B cell (primary cell): ENCODE measurements at regions not wholly inside any gene's neighbourhood (a gene's known extent, or its start where the extent isn't known, plus 50 kb on each side); places are given as distances from the start of the nearest gene placed in this dataset.

Source experiments
- ATAC-seq: fragments of 200-7000 bp; cut with Tn5 transposase; one replicate; pipeline ENCODE4 v1.10.0; 2021; ENCODE audit warnings: low read depth, mild to moderate bottlenecking, moderate number of reproducible peaks, moderate library complexity
- CTCF ChIA-PET: fragments of 350-600 bp; sonication (Branson Sonifier 250); formaldehyde crosslinking; loops from one replicate; lab custom pipeline; 2021; ENCODE audit warnings: antibody characterized with exemption, inconsistent platforms; lab: Charles Lee
- POLR2A ChIA-PET: fragments of 350-600 bp; sonication (Branson Sonifier 250); formaldehyde crosslinking; loops from one replicate; lab custom pipeline; 2021; ENCODE audit warnings: antibody characterized with exemption; lab: Charles Lee
- DNase-seq: peaks from one replicate; pipeline ENCODE4 v3.0.0; 2013
- H2AFZ ChIP-seq: 2 replicates; pipeline ENCODE4 v1.6.1; 2012; ENCODE audit warnings: mild to moderate bottlenecking, low read depth, low read length; ENCODE audit not compliant: insufficient read depth, poor library complexity, severe bottlenecking
- H3K27ac ChIP-seq, 2 donors: 1 replicate in 1 of 2; 2 replicates in 1 of 2; pipeline ENCODE4 v1.5.1; 2012 to 2013; ENCODE audit warnings: low read length in 2 of 2, mild to moderate bottlenecking in 2 of 2, moderate library complexity in 1 of 2
- H3K27me3 ChIP-seq, 4 experiments: fragments of 200-600 bp in 1 of 4; sonication (generic) in 1 of 4; replicated peaks in 1 of 4; 1 replicate in 2 of 4; 2 replicates in 2 of 4; pipeline versions ENCODE4 v1.6.1 to v1.7.0; 2013 to 2016; ENCODE audit warnings: low read length in 3 of 4, mild to moderate bottlenecking in 2 of 4, mixed read lengths in 1 of 4, moderate library complexity in 1 of 4; ENCODE audit not compliant: insufficient read depth in 4 of 4, control insufficient read depth in 3 of 4; ENCODE audit errors: control extremely low read depth in 1 of 4
- H3K36me3 ChIP-seq, 2 experiments: replicated peaks in 1 of 2; 1 replicate in 1 of 2; 2 replicates in 1 of 2; pipeline versions ENCODE4 v1.6.1 to v1.7.1; 2013; ENCODE audit warnings: low read length in 1 of 2; ENCODE audit not compliant: insufficient read depth in 2 of 2, control insufficient read depth in 1 of 2; ENCODE audit errors: control extremely low read depth in 1 of 2, extremely low read depth in 1 of 2
- H3K4me1 ChIP-seq, 2 donors: fragments of 200-600 bp in 1 of 2; sonication (generic) in 1 of 2; 1 replicate in 1 of 2; 2 replicates in 1 of 2; pipeline versions ENCODE4 v1.5.1 to v1.6.1; 2013 to 2017; ENCODE audit warnings: low read length in 2 of 2; ENCODE audit not compliant: control insufficient read depth in 2 of 2, insufficient read depth in 2 of 2
- H3K4me2 ChIP-seq: replicated peaks from 2 replicates; pipeline ENCODE3; 2012; ENCODE audit warnings: mild to moderate bottlenecking, low read depth, low read length; ENCODE audit not compliant: poor library complexity, severe bottlenecking
- H3K4me3 ChIP-seq, 5 experiments: fragments of 200-600 bp in 1 of 5; sonication (generic) in 1 of 5; 1 replicate in 3 of 5; 2 replicates in 2 of 5; pipeline versions ENCODE4 v1.5.1 to v1.7.0; 2011 to 2016; ENCODE audit warnings: low read length in 4 of 5, mild to moderate bottlenecking in 4 of 5, low read depth in 2 of 5, control low read depth in 1 of 5, moderate library complexity in 1 of 5; ENCODE audit not compliant: insufficient read depth in 1 of 5; ENCODE audit errors: control extremely low read depth in 1 of 5, extremely low read depth in 1 of 5
- H3K79me2 ChIP-seq: fragments of 200-600 bp; sonication (generic); one replicate; pipeline ENCODE4 v1.6.0; 2016; ENCODE audit warnings: low read length; ENCODE audit not compliant: control insufficient read depth, insufficient read depth
- H3K9ac ChIP-seq: fragments of 200-600 bp; sonication (generic); 2 replicates; pipeline ENCODE4 v1.6.1; 2017; ENCODE audit warnings: mild to moderate bottlenecking, low read length, moderate library complexity
- H3K9me3 ChIP-seq, 3 donors: one replicate each; pipeline versions ENCODE4 v1.6.1 to v1.7.1; 2013; ENCODE audit warnings: low read length in 2 of 3; ENCODE audit not compliant: control insufficient read depth in 2 of 3, insufficient read depth in 1 of 3; ENCODE audit errors: control extremely low read depth in 1 of 3
- H4K20me1 ChIP-seq: 2 replicates; pipeline ENCODE4 v1.6.0; 2012; ENCODE audit warnings: mild to moderate bottlenecking, low read length; ENCODE audit not compliant: insufficient read depth, control insufficient read depth, poor library complexity, severe bottlenecking
- H3K27ac Mint-ChIP-seq: one replicate; pipeline ENCODE4 v1.8.0; 2021; ENCODE audit warnings: mixed read lengths
- H3K27me3 Mint-ChIP-seq: one replicate; pipeline ENCODE4 v1.8.0; 2021; ENCODE audit warnings: mixed read lengths
- H3K4me1 Mint-ChIP-seq: one replicate; pipeline ENCODE4 v1.8.0; 2021; ENCODE audit warnings: mixed read lengths
- H3K4me3 Mint-ChIP-seq: one replicate; pipeline ENCODE4 v1.8.0; 2021; ENCODE audit warnings: mixed read lengths
- H3K9me3 Mint-ChIP-seq: one replicate; pipeline ENCODE4 v1.8.0; 2022; ENCODE audit warnings: mixed read lengths; ENCODE audit not compliant: insufficient read depth
- CTCF ChIP-seq: fragments of 200-600 bp; IDR thresholded peaks from one replicate; pipeline ENCODE4 v1.8.0; 2022; ENCODE audit warnings: antibody characterized with exemption, mild to moderate bottlenecking
- EZH2 ChIP-seq: IDR thresholded peaks from 2 replicates; pipeline ENCODE4 v1.6.1; 2012; ENCODE audit warnings: borderline replicate concordance, low read depth, mild to moderate bottlenecking, moderate library complexity, low read length; ENCODE audit not compliant: insufficient read depth, poor library complexity, severe bottlenecking
- WGBS: methylation state at CpG from one replicate; pipeline ENCODE4 v1.1.5; 2013; ENCODE audit warnings: missing lambda C conversion rate; ENCODE audit not compliant: insufficient coverage; 5-methylcytosine and 5-hydroxymethylcytosine counted together
- intact Hi-C: fragments of 100-400 bp; cut with micrococcal nuclease; formaldehyde crosslinking; loops from one replicate; pipeline ENCODE4 v1.10.0; 2022

- H3K4me2 ChIP-seq = no peak overlapping the region
- H2AFZ ChIP-seq = no peak overlapping the region
- intact Hi-C loops = no loop called here
- peaks cover 0 to 21% (median 0%) of the 10 kb centered on the region in 3 donors for H3K9me3 ChIP-seq
- Mint-ChIP-seq H3K9me3 (no peaks in the 10 kb centered on the region), H3K27ac (no peak overlapping the region), H3K27me3 (no peaks in the 10 kb centered on the region), H3K4me1 (no peaks in the 10 kb centered on the region), H3K4me3 (no peak overlapping the region)
- DNase-seq = no peak
- no peaks in the 10 kb centered on the region for H3K79me2 ChIP-seq
- H3K4me1 ChIP-seq = no peaks in the 10 kb centered on the region
- no peaks in the 10 kb centered on the region for H4K20me1 ChIP-seq
- no peaks in the 10 kb centered on the region for H3K36me3 ChIP-seq
- ChIA-PET POLR2A (no interaction called here), CTCF (no interaction called here)
- no peak overlapping the region for H3K27ac ChIP-seq
- H3K9ac ChIP-seq = no peak overlapping the region
- H3K27me3 ChIP-seq = no peaks in the 10 kb centered on the region
- TF ChIP-seq EZH2 = no peak
- no peak for ATAC-seq
- no peak overlapping the region for H3K4me3 ChIP-seq
- WGBS = 81% methylated on average over 5 of the region's 5 CpGs
Measured at GRCh38 chr19:28553005-28553404, 659.9 kb downstream of the UQCRFS1 start.

- Histone ChIP-seq H3K4me2 (no peak overlapping the region), H3K27ac (no peak overlapping the region), H3K4me3 (no peak overlapping the region), H3K9me3 (peaks cover 0 to 23% (median 0%) of the 10 kb centered on the region in 3 donors), H2AFZ (no peak overlapping the region), H3K4me1 (no peaks in the 10 kb centered on the region), H3K36me3 (no peaks in the 10 kb centered on the region), H4K20me1 (no peaks in the 10 kb centered on the region), H3K9ac (no peak overlapping the region), H3K79me2 (no peaks in the 10 kb centered on the region), H3K27me3 (no peaks in the 10 kb centered on the region)
- 97% methylated on average over 6 of the region's 7 CpGs for WGBS
- TF ChIP-seq EZH2 (no peak), CTCF (no peak)
- ATAC-seq (no peak), DNase-seq (no peak)
- H3K4me3 Mint-ChIP-seq = no peak overlapping the region
- H3K27ac Mint-ChIP-seq = no peak overlapping the region
- H3K27me3 Mint-ChIP-seq = no peaks in the 10 kb centered on the region
- no peaks in the 10 kb centered on the region for H3K9me3 Mint-ChIP-seq
- intact Hi-C loops = no loop called here
- POLR2A ChIA-PET = no interaction called here
- CTCF ChIA-PET = no interaction called here
- no peaks in the 10 kb centered on the region for H3K4me1 Mint-ChIP-seq
Measured at GRCh38 chr19:28549680-28550277, 663.2 kb downstream of the UQCRFS1 start.
